ENCODE measurements at regions not wholly inside any gene's neighbourhood (a gene's known extent, or its start where the extent isn't known, plus 50 kb on each side); places are given as distances from the start of the nearest gene placed in this dataset.

DNA sequence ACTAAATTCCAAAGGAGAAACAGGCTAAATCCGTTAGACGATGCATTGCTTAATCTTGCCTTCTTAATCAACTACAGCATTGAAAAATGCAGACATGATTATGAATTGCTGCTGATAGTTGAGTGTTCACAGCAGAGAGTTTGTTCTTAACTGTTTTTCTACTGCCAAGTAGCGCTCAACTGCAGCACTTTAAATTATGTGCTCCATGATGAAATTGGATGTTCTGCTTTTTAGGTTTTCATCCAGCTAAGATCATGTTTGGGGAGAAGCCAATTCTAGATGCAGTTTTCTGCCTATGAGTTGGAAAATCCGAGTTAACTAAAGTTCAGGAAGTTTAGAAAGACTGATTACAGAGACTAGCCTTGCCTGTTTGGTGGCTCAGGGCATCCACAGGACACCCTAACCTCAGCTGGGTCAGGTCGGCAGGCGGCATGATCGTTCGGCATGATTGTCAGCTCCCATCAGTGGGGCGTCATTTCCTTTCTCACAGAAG lies 119.4 kb upstream of the PIEZO2 start:
- no peak for DNase-seq (ENCODE audit: low read depth in 2 of 2)

DNA sequence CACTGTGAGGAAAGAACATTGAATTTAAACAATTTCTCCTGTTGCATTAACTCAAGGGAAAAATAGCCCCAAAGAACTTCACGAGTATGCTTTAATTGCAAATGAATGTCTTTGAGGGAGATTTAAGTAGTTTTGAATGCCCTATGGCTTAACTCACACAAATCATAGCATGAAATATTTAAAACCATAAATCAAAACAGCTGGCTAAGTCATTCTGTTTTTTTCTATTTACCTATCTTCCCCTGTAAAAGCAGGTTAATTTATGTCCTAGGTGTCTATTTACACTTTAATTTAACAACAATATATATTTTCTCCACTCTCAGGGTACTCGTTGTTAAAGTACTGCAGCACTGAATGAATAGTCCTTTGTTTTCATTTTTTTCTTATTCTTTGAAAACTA lies 118.8 kb upstream of the PIEZO2 start:
- DNase-seq (ENCODE audit: low read depth in 2 of 2): no peak

DNA sequence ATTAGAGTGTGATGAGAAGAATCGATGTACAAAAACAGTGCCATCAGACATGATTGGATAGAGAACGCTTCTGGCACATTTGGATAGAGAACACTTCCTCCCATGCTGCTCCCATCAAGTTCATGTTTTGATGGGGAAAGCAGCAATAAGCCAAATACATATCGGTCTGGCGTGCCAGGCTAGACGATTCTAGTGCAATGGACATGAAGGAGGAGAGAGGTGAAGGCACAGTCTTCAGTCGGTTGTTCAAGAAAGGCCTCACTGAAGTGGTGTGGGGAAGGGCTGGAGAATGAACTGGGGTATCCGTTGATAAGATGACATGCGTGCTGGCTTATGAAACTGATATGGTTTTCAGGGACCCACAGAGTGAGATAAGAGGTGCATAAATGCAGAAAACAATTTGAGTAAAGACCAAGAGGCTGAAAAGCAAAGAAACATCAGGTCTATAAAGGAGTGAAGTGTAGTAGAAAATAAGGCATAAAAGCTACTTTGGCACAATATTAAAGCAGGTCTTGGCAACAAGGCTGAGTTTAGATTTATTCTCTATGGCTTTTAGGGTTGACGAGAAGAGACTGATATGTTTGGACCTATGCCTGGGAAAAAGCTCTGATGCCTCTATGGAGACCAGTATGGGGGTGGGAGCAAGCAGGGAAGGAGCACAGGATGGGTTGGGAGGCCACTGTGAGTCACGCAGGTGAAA lies 117.6 kb upstream of the PIEZO2 start:
- no peak for DNase-seq (ENCODE audit: low read depth in 2 of 2)

DNA sequence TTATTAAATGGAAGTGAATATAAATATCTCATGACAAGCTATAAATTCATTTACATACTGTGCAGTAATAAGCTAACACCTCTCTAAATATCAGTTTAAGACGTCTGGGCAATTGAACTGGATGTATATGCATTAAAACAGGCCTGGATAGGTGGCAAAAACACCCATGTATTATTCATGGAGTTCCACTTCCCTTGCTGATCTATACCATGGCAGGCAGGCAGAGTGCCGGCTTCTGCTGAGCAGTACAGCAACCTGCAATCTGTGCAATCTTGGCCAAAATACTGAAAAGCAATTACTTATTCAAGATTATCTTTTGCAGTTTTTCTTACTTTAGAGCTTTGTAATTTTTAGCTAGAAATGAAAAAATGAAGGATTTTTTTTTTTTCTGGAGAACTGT lies 112.1 kb upstream of the PIEZO2 start:
- DNase-seq (ENCODE audit: low read depth in 2 of 2): no peak

DNA sequence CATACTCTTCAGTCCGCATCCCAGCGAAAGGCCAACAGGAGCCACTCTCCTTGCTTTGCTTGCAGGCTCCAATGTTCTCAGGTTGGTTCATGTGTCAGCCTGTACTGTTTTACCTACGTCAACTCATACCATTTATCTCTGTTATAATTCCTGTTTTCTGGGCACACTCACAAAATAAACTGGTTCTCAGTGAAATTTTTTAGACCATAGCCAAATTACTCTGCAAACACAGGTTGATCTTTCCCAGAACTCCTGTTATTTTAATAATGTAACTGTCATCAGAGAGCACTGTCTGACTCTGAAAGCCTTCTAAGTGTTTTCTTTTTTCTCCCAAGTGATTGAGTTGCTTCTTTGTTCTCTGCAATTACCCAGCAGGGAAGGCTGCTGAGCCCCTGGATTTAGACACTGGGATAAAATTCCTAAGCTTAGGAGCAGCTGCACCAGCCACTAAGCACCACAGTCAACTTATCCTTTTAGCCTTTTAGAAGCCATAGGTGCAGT lies 111.6 kb upstream of the PIEZO2 start:
- DNase-seq (ENCODE audit: low read depth in 2 of 2): no peak

DNA sequence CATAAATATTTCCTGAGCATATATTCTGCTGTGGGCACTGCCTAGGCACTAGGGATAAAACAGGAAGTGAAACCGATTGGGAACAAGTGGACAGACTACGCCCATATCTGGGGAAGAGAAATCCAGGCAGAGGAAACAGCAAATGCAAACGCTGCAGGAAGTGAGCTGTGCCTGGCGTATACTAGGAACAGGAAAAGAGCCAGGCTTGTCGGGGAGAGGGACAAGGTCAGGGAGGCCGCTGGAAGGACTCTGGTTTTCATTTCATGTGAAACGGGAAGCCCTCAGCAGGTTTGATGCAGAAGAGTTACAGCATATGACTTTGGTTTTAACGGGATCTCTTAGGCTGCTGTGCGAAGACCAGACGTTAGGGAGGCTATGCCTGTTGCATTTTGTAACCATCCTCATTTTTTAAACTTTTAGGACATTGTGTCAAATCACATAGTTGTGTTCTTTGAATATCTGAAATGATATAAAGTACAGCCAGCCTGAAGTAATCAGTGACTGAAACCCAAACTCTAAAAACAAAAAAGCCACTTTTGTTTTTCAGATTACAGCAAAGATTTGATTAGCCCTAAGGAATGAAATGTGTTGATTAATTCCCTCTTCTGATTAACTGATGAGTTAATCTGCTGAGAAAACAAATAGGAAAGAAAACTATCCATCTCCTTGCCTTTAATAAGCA lies 110.2 kb upstream of the PIEZO2 start:
- DNase-seq (ENCODE audit: low read depth in 2 of 2): no peak

DNA sequence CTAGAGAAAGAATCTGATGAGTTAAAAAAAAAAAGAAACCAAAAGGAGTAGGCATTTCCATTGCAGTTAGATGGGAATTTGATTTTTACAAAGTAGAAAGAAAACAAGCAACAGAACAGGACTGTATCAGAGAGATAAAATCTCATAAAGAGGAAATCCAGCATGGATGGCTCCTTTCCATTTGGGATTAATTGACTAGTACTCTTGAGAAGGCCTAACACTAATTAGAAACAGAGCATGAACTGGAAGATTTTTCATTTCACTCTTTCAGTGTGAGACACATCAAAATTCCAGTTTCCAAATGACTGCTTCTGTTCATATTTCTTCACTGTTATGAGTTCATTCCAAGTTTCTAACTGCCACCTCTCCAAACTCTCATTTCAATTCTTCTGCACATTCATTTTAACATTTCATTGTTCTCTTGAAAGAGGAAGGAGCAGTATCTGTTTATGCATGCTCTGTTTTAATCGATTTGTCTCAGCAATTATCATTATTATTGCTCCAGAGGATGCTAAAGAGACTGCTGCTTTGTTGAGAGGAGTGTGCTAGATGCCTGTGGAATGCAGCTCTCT lies 108.8 kb upstream of the PIEZO2 start:
- DNase-seq (ENCODE audit: low read depth in 2 of 2): no peak

DNA sequence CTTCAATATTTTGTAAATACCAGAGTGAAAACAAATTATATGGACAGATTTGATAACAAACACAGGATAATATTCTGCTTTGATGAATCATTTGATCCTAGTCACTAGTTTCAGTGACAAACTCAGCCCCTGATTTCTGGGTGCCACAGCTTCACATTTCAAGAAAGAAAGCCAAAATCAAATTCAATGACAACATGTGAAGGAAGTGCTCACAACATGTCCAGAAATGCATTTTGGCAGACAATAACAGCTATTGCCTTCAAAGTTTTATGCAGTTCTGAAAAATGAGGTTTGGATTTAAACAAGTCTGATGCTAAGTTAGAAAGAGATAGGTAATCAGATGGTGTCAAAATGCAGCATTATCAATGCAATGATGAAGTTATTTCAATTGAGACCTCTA lies 106.9 kb upstream of the PIEZO2 start:
- DNase-seq (ENCODE audit: low read depth in 2 of 2): no peak

DNA sequence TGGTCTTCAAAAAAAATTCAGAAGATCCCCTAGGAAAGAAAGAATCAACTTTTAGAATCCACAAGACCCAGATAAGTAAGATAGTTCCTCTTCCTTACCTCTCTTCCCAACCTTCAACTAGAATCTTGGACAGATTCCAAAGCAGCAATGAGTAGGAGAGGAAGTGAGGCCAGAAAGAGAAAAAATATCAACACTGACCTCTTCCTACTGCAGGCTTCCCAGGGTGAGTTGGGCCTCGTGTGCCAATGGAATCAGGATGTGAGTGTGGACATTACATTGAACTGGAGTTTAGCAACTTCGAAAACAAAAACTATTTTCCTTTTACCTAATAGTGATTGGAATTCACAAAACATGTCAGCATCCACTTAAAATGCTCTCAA lies 102.5 kb upstream of the PIEZO2 start:
- DNase-seq (ENCODE audit: low read depth in 2 of 2): no peak

DNA sequence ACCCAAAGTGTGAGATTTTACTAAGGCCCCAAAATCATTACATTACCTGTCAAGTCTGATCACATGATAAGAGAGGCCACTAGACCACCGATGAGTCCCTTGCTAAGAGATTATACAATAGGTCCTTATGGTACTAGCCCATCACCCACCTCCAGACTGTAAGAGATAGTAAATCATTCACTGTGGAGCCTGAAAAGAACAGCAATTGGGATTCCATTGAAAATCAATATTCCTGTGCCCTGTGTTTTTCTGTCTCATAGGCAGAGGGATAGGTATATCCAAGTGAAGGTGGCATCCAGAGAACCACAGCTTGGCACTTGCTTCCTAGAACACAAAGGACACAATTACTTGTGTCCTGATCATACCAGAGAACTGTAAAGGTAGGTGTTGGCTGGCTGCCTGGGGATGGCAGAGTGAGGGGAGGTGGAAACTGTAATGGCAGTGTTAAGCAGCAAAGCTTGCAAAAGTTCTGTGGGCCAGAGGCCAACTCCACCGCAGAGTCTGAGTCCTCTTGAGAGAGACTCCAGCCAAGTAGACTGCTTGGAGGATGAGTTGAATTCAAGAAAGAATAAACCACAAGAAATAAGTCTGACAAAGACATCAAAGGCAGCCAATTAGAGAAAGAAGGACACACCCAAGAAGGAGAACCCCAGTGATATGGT lies 102.0 kb upstream of the PIEZO2 start:
- DNase-seq (ENCODE audit: low read depth in 2 of 2): no peak

DNA sequence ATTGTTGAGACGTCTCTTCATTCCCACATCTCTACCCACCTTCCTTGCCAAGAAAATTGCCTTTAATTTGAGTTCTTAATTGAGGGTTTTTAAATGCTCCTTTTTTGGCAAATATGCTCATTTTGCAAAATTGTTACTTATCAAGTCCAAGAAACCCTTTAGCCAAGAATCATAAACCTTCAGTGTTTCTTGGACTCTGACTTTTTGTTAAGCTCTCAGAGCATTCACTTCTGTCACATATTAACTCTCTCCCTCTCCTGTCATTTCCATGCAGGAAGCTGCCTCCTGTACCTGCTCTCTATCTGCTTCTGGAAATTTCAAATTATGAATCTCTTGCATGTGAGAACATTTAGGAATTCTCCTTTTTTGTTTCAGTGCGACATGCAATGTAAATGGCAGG lies 100.0 kb upstream of the PIEZO2 start:
- DNase-seq (ENCODE audit: low read depth in 2 of 2): no peak

DNA sequence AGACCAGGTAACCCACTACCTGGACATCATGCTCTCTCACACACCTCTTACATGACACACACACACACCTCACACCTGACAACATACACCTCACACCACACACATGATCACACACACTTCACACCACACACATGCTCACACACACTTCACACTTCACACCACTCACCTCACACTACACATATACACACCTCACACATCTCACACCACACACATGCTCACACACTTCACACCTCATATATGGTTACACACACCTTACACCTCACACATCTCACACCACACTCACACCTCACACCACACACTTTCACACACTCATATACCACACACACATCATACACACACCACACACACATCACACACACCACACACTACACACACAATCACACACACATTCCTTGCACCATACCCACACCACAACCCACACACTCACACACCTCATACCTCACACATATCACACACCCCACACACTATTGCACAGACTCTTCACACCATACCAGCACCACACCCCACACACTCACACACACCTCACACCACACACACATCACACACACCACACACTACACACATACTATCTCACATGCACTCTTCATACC lies 98.1 kb upstream of the PIEZO2 start:
- DNase-seq (ENCODE audit: low read depth in 2 of 2): no peak

DNA sequence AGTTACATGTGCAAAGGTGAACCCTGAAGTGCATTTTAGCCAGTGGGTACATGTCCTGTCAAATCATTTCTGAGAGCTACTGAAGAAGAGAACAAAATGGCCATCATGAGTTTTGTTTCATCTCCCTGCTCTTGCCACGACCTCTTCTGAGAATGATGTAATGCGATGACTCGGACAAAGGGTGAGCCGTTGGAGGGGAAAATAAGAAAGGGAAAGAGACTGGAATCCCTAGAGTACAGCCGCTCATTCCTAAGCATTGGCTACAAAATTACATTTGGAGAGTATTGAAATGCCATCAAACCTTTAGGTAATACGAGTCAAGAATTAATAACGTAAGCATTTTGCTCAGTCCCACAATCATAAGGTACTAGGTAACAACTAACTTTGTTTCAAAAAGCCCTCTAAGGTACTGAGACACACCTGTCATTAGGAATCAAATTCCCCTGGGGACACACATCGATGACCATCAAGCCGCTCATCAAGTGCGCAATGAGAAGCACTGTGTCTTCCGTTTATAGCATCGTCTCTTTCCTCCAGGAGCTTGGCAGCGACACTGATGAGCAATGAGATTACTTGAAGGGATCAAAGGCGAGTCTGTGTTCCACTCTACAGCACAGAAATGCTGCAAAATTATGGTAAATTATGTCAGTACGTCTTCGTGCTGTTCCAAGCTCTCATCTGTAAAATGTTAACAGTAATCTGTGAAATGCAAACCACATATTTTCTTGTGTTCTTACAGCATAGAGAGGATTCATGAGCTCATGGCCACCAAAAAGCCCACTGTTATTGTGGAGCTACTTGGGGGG lies 97.3 kb upstream of the PIEZO2 start:
- no peak for DNase-seq (ENCODE audit: low read depth in 2 of 2)

DNA sequence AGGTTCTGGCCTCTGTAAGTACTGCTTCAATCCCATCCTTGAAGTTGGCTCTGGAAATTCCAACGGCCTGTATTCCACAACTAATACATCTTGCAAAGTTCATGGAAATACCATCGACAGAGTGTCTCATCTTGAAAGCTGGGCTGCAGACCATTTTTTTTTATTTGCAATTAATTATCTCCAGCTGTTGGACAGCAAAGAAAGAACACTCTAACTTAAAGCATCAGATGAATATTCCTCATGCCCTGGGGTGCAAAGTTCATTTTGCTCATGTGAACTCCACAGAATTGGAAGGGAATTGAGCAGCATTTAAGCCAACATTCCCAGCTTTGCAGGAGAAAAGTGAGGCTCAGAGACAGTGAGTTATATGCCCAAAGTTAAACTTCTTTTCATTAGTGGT lies 96.5 kb upstream of the PIEZO2 start:
- no peak for DNase-seq (ENCODE audit: low read depth in 2 of 2)

DNA sequence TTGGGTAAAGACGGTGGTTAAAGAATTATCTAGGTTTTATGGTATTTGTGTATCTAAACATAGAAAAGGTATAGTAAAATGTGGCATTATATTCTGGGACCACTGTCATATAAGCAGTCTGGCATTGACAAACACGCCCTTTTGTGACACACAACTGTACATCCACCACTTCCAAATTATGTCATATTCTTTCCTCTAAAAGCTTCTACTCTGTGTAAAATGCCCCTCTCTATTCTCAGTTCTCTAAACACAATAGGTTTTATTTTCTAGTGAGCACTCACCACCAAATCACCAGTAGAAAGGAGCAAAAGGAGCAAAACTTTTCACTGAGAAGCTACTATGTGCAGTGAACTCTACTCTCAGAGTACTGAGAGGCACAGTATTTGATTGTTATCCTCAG lies 88.1 kb upstream of the PIEZO2 start:
- DNase-seq (ENCODE audit: low read depth in 2 of 2): no peak

DNA sequence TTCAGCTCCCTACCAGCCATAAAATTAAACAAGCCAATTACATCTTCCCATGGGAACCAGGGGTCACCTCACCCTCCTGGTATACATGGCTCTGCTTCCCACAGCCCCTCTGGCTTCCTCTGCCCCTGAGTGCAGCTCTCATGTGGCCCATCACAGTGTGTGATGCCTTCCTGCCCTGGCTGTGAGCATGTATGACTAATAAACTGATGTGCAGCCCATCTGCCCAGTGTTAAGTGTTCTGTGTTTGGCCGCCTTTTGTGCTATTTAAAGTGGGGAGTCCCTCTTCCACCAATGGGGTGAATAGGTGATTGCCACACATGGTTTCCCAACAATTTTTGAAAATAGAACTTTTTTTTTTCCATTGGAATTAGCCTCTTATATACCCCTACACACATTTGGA lies 87.7 kb upstream of the PIEZO2 start:
- DNase-seq (ENCODE audit: low read depth in 2 of 2): no peak

DNA sequence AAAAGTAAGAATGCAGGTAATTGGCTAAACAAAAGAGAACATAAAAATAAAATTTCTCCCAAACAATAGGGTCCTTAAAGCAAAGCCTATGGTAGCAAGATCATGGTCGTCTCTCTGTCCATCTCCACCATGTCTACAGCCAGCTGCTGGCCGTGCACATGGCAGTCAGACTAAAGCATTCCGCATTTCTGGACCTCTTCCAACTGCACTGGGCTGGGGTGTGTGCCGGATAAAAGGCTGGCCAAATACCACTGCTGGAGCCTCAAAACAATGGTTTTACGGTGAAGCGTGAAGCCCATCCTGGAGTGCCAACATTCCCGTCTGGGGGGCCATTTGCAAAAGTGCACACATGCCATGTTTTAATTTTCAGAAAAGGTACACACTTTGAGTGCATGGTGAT lies 74.8 kb upstream of the PIEZO2 start:
- DNase-seq (ENCODE audit: low read depth in 2 of 2): no peak

DNA sequence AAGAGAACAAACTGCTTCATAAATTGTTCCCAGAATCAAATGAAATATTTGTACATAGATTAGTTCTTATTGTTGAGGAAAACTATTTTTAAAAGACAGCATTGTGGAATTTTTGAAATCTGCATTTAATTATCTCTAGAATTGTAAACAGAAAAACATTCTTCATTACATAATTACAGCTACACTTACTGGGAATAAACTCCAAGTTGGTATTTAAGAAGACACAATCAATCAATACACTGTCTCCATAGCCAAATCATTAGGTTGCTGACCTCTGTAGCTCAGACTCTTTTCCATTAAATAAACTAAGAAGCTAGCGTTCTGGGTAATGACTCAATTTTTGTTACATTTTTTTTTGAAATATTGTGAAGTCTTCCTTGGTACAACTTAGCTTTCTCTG lies 70.2 kb upstream of the PIEZO2 start:
- no peak for DNase-seq (ENCODE audit: low read depth in 2 of 2)

DNA sequence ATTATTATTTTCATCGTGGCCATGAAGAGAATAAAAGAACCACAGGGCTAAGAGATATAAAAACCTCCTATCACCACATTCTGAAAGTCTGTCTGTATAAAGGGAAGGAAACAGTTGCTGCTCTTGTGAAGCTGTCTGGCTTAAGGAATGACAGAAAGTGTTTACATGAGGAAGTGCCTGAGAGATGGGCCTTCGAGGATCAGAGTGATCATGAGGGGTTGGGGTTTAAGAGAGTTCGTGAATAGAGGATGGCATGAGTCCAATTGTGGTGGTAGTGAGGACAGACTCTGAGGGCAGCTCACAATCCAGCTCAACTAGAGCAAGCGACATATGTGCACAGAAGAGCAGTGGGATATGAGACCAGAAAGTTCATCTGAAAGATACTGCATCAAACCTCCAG lies 65.8 kb upstream of the PIEZO2 start:
- DNase-seq (ENCODE audit: low read depth in 2 of 2): no peak

DNA sequence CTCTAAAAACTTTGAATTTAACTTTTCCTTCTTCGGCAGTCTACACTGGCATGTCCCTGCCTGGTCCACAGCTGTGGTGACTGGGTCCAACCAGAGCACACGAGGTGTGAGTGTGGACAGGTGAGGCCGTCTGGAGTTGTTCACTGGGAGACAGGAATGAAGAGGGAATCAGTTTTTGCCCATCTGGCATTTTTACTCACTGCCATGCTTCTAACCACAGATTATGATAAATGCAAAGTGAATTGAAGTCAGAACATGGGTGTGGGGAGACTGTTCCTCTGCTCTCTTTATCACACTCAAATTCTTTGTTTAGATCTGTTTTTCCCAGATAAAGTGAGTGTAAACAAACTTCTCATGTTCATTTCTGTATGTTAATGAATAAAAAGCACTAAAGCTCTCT lies 54.7 kb upstream of the PIEZO2 start:
- no peak for DNase-seq (ENCODE audit: low read depth in 2 of 2)

DNA sequence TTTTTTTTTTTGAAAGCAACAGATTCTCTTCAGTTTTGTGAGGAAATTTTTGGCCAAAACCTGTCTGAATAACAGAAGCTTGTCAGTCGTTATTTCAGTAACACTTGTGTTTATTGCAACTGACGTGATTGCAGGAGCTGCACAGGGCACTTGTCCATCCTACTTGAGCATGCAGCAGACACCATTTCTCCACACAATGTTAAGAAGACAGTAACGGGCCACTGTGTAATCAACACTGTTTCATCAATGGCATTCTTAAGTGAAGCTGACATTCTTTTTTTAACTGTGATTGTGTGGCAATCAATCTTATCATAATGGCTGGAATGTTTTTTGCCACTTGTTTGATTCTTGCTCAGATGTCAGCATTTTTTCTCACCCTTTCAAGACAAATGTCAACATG lies 50.1 kb upstream of the PIEZO2 start:
- no peak for DNase-seq (ENCODE audit: low read depth in 2 of 2)
